ENCODE measurements at regions not wholly inside any gene's neighbourhood (a gene's known extent, or its start where the extent isn't known, plus 50 kb on each side); places are given as distances from the start of the nearest gene placed in this dataset.

- intact Hi-C loops (cut with micrococcal nuclease; ENCODE audit: unreplicated experiment) = no loop called here
- POLR2A ChIA-PET = no interaction called here
- Histone ChIP-seq H3K27me3 (ENCODE audit: control insufficient read depth, insufficient read depth, low read length) (no peaks in the 10 kb centered on the region), H3K27ac (ENCODE audit: low read length) (no peak overlapping the region), H3K9me3 (ENCODE audit: control insufficient read depth, insufficient read depth, low read depth, low read length) (no peaks in the 10 kb centered on the region), H3K36me3 (ENCODE audit: control insufficient read depth, insufficient read depth, low read length) (no peaks in the 10 kb centered on the region), H3K4me3 (ENCODE audit: low read depth in 2 of 2, low read length in 2 of 2) (no peak overlapping the region), H3K4me1 (ENCODE audit: control insufficient read depth, insufficient read depth, low read length) (no peaks in the 10 kb centered on the region)
- TF ChIP-seq SIN3A (IDR thresholded peaks at IDR 0.05; ENCODE audit: borderline replicate concordance, insufficient read depth, low read depth, low read length) (no peak), REST (IDR thresholded peaks at IDR 0.05; ENCODE audit: insufficient read depth in 1 of 2, low read depth in 2 of 2, low read length in 1 of 2) (no peak), CTCF (IDR thresholded peaks at IDR 0.05) (no peak)
- CTCF ChIA-PET = interaction anchor here (0.6 kb wide), 1 partner anchor 18 kb away, joined by 12 read pairs; no protein-coding TSS in a partner anchor
- DNase-seq (ENCODE audit: low read depth, low spot score) (no peak), ATAC-seq (no peak)
- BruUV-seq (replicated peaks) = no TSS peak
- in situ Hi-C loops (cut with HindIII; ENCODE audit: low pct_unique_long_range_greater_than_20kb, low sequenced_read_pairs) = no loop called here
Observed at GRCh38 chr11:38927993-38928392, 2330.0 kb upstream of the RAG2 start.

GRCh38 chr11:38924644-38925043 is 2326.6 kb upstream of the RAG2 start:
- H3K9me3 ChIP-seq (ENCODE audit: control insufficient read depth, insufficient read depth, low read depth, low read length) = no peaks in the 10 kb centered on the region
- TF ChIP-seq REST (IDR thresholded peaks at IDR 0.05; ENCODE audit: insufficient read depth in 1 of 2, low read depth in 2 of 2, low read length in 1 of 2) (no peak), POLR2AphosphoS5 (IDR thresholded peaks at IDR 0.05; ENCODE audit: low read depth, low read length) (no peak)
- H3K4me3 ChIP-seq (ENCODE audit: low read depth in 2 of 2, low read length in 2 of 2) = no peak overlapping the region
- H3K36me3 ChIP-seq (ENCODE audit: control insufficient read depth, insufficient read depth, low read length) = no peaks in the 10 kb centered on the region
- in situ Hi-C loops (cut with HindIII; ENCODE audit: low pct_unique_long_range_greater_than_20kb, low sequenced_read_pairs) = no loop called here
- no peaks in the 10 kb centered on the region for H3K27me3 ChIP-seq (ENCODE audit: control insufficient read depth, insufficient read depth, low read length)
- CTCF ChIA-PET = no interaction called here
- DNase-seq (ENCODE audit: low read depth, low spot score) = no peak
- no peak overlapping the region for H3K27ac ChIP-seq (ENCODE audit: low read length)
- POLR2A ChIA-PET = no interaction called here
- ATAC-seq = no peak
- BruUV-seq (replicated peaks) = no TSS peak
- intact Hi-C loops (cut with micrococcal nuclease; ENCODE audit: unreplicated experiment) = no loop called here
- no peaks in the 10 kb centered on the region for H3K4me1 ChIP-seq (ENCODE audit: control insufficient read depth, insufficient read depth, low read length)

Measured in Panc1 (cell line).